GM10248 (cell line): ENCODE measurements at regions not wholly inside any gene's neighbourhood (a gene's known extent, or its start where the extent isn't known, plus 50 kb on each side); places are given as distances from the start of the nearest gene placed in this dataset.

Source experiments
- CTCF ChIA-PET: fragments of 300-600 bp; sonication (Branson Sonifier 250); formaldehyde crosslinking; extraction: SDS; loops from one replicate; lab custom pipeline; 2021; ENCODE audit warnings: antibody characterized with exemption; lab: Yijun Ruan, JAX
- POLR2A ChIA-PET: fragments of 350-650 bp; sonication (Branson Sonifier 250); formaldehyde crosslinking; extraction: SDS; loops from one replicate; lab custom pipeline; 2020; ENCODE audit warnings: antibody characterized with exemption; lab: Yijun Ruan, JAX
- DNase-seq: peaks from one replicate; pipeline ENCODE4 v3.0.0; 2012; ENCODE audit errors: extremely low spot score
- CTCF ChIP-seq: IDR thresholded peaks from 2 replicates; pipeline ENCODE4 v1.5.1; 2012; ENCODE audit warnings: mild to moderate bottlenecking, low read depth; ENCODE audit errors: extremely low read depth, missing control alignments, control extremely low read depth

- POLR2A ChIA-PET: no interaction called here
- CTCF ChIA-PET: interaction anchor here (1.4 kb wide), 1 partner anchor 18 kb away, joined by 3 read pairs; no protein-coding TSS in a partner anchor
- no peak for TF ChIP-seq CTCF
- DNase-seq: no peak
Observed at GRCh38 chr11:112902361-112903011, 58.7 kb upstream of the NCAM1 start.

- ChIA-PET CTCF (interaction anchor here (1.4 kb wide), 1 partner anchor 17 kb away, joined by 3 read pairs; no protein-coding TSS in a partner anchor), POLR2A (interaction anchor here (0.7 kb wide), 1 partner anchor 30 kb away, joined by 4 read pairs; no protein-coding TSS in a partner anchor)
- DNase-seq: no peak
- TF ChIP-seq CTCF: no peak
Observed at GRCh38 chr11:112903340-112903739, 57.9 kb upstream of the NCAM1 start.

DNA sequence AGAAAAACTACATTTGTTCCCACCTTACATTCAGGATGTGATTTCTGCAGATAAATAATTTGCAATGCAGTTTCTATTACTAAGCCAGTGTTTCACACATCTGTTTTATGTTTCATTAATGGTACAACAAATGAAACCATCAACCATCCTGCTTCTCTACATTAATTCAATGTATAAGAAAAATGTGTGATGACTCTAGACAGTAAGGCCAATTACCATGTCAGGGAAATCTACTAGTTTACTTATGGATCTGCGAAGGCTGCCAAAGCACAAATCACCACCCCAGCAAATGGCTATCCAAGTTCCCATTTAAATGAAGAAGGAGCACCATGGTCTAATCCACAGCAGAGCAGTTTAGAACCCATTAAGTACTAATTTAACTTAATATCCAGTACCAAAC lies 50.1 kb upstream of the NCAM1 start:
- no peak for DNase-seq
- TF ChIP-seq CTCF: no peak
- POLR2A ChIA-PET: no interaction called here
- CTCF ChIA-PET: no interaction called here
